ENCODE measurements at regions not wholly inside any gene's neighbourhood (a gene's known extent, or its start where the extent isn't known, plus 50 kb on each side); places are given as distances from the start of the nearest gene placed in this dataset.
A peak's percentile ranks its signal among the peaks of the same experiment; 100 is the strongest.
"Not testable (repeated sequence)": the region's sequence is repeated elsewhere in the genome, so short reads cannot be mapped to it uniquely, and the experiment has no call there.

DNA sequence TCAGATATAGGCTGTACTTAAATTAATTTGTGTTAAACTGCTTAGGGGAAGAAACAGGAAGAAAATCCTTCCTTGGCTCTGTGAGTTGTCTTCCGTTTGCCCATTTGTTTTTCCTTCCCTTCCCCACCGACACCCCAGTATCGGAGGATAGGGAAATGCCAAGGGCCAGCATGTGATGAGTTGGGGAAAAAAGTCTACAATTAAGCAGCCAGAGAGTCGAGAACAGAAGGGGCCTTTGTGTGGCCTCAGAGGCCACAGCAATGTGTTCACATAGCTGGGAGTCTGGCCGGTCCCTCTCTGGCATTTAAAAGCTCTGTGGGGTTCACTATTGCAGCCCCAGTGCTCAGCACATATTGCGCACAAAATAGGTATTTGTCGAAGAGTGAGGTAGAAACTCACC, 489.3 kb downstream of the MATN1 start:
- Mint-ChIP-seq H3K27ac (no peak overlapping the region), H3K9me3 (no peaks in the 10 kb centered on the region), H3K36me3 (ENCODE audit: insufficient read depth) (no peaks in the 10 kb centered on the region), H3K27me3 (peaks cover 23 to 26% of the 10 kb centered on the region in 2 donors), H3K4me3 (no peak overlapping the region), H3K4me1 (ENCODE audit: low read depth in 2 of 2) (no peaks in the 10 kb centered on the region)
- ATAC-seq (replicated peaks), result no peak
- no peak for DNase-seq

DNA sequence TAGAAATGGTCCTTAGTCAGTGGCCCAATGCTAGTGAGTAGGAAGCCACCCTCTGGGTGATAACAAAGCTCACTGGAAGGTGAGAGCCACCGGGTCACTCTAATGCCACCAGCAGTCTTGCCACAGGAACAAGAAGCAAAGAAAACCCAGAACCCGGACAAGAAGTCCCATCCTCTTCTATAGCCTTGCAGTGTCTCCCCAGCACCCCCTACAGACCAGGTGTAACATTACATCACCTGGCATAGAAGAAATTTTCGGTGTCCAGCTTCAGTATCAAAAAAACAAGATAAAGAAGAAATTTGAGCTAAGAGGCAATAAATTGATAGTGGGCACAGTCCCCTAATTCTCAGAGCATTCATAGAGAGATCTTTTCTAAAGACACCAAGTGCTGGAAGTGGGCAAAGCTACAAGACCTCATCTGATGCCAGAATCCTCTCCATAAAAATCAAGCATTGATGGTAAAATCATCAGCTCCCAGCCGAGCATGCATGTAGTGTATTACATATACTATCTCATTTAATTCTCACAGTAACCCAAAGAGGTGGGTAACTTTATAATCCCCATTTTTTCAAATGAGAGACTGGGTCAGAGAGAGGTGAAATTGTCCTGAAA, 491.0 kb downstream of the MATN1 start:
- H3K4me1 Mint-ChIP-seq (ENCODE audit: low read depth in 2 of 2), result peaks cover 0 to 3% of the 10 kb centered on the region in 2 donors
- H3K27ac Mint-ChIP-seq, result no peak overlapping the region
- DNase-seq (peak; percentile 12 to 38 (median 29)), ATAC-seq (replicated peaks) (no peak)
- peaks cover 25 to 32% of the 10 kb centered on the region in 2 donors for H3K27me3 Mint-ChIP-seq
- H3K9me3 Mint-ChIP-seq, result no peaks in the 10 kb centered on the region
- no peak overlapping the region for H3K4me3 Mint-ChIP-seq
- no peaks in the 10 kb centered on the region for H3K36me3 Mint-ChIP-seq (ENCODE audit: insufficient read depth)

- H3K27ac Mint-ChIP-seq, result no peak overlapping the region
Measured at GRCh38 chr1:30229960-30230359, 493.4 kb downstream of the MATN1 start.

DNA sequence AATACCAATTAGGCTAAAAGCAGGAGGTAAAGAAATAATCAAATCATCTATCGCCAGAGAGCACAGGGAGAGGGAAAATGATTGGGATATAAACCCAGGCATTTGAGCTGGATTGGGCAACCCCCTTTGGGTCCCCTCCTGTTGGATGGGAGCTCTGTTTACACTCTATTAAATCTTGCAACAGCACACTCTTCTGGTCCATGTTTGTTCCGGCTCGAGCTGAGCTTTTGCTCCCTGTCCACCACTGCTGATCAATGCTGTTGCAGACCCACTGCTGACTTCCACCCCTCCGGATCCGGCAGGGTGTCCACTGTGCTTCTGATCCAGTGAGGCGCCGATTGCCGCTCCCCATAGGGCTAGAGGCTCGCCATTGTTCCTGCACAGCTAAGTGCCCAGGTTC, 493.8 kb downstream of the MATN1 start:
- H3K9me3 Mint-ChIP-seq, result no peaks in the 10 kb centered on the region
- H3K36me3 Mint-ChIP-seq (ENCODE audit: insufficient read depth), result no peaks in the 10 kb centered on the region
- ATAC-seq (replicated peaks), result no peak
- H3K4me1 Mint-ChIP-seq (ENCODE audit: low read depth in 2 of 2), result peaks cover 0 to 3% of the 10 kb centered on the region in 2 donors
- H3K27ac Mint-ChIP-seq, result no peak overlapping the region
- H3K4me3 Mint-ChIP-seq, result no peak overlapping the region
- DNase-seq, result no peak
- peaks cover 36 to 49% of the 10 kb centered on the region in 2 donors for H3K27me3 Mint-ChIP-seq

More at GRCh38 chr1:30229960-30230359, 493.4 kb downstream of the MATN1 start:
- Mint-ChIP-seq H3K36me3 (ENCODE audit: insufficient read depth) (no peaks in the 10 kb centered on the region), H3K4me1 (ENCODE audit: low read depth in 2 of 2) (peaks cover 0 to 3% of the 10 kb centered on the region in 2 donors), H3K4me3 (no peak overlapping the region), H3K27me3 (peaks cover 32 to 45% of the 10 kb centered on the region in 2 donors), H3K9me3 (no peaks in the 10 kb centered on the region)
- no peak for DNase-seq
- no peak for ATAC-seq (replicated peaks)

DNA sequence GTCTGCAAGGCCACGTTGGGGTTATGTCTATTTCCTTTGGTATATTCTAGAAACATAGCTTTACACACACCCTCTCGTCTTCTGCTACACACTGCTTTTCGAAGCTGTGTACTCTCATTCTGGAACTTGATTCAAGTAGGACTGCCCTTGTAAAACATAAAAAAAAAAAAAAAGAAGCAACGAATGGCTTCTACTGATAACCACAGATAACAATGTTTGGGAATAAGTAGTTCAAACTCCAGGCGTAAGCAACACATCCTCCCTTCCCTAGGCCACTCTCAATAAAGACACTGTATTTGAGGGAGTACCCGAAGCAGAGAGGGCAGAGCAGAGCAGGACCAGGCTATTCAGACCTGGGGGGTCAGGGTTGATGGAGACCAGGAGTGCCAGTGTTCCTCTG, 496.7 kb downstream of the MATN1 start:
- Mint-ChIP-seq H3K4me1 (ENCODE audit: low read depth in 2 of 2) (peaks cover 0 to 3% of the 10 kb centered on the region in 2 donors), H3K27me3 (peaks cover 37 to 39% of the 10 kb centered on the region in 2 donors), H3K27ac (no peak overlapping the region), H3K36me3 (ENCODE audit: insufficient read depth) (no peaks in the 10 kb centered on the region), H3K9me3 (no peaks in the 10 kb centered on the region), H3K4me3 (no peak overlapping the region)
- ATAC-seq (replicated peaks) (no peak), DNase-seq (no peak)

DNA sequence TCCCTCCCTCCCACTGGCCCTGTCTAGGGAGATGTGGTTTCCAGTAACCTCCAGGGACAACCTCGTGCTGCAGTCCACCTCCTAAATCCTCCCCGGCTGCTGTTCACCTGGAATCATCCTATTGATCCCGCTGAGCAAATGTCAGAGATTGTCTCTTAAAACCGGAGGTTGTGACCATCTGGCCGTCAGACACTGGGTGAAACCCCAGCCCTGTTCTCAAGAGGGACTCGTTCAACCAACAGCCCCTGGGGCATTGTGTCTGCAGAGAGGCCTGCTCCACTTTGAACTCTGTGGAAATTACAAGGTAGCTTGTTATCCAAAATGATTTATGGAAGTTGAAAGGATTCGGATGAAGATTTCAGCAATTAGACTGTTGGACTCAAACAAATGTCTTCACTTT, 498.0 kb downstream of the MATN1 start:
- DNase-seq (no peak), ATAC-seq (replicated peaks) (no peak)
- peaks cover 0 to 3% of the 10 kb centered on the region in 2 donors for H3K4me1 Mint-ChIP-seq (ENCODE audit: low read depth in 2 of 2)
- H3K36me3 Mint-ChIP-seq (ENCODE audit: insufficient read depth), result no peaks in the 10 kb centered on the region
- no peak overlapping the region for H3K4me3 Mint-ChIP-seq
- H3K27ac Mint-ChIP-seq, result no peak overlapping the region
- H3K27me3 Mint-ChIP-seq, result peaks cover 31 to 42% of the 10 kb centered on the region in 2 donors
- H3K9me3 Mint-ChIP-seq, result no peaks in the 10 kb centered on the region

DNA sequence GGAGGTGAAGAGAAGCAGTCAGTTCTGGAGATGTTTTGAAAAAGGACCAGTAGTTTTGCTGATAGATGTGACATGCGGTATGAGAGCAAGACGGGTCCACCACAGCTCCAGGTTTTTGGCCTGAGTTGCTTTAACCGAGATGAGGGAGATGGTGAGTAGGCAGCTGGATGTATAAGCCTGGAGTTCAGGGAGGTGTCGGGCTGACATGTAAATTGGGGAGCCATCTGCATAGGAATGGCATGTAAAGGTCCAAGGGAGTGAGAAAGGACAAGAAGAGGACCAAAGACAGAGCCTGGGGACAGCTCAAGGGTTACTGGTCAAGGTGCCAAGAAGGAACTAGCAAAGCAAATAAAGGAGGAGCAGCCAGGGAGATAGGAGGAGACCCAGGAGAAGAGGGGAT, 503.7 kb downstream of the MATN1 start:
- no peak overlapping the region for H3K4me3 Mint-ChIP-seq
- ATAC-seq (replicated peaks), result no peak
- no peaks in the 10 kb centered on the region for H3K4me1 Mint-ChIP-seq (ENCODE audit: low read depth in 2 of 2)
- no peaks in the 10 kb centered on the region for H3K9me3 Mint-ChIP-seq
- H3K27me3 Mint-ChIP-seq, result peaks cover 18 to 29% of the 10 kb centered on the region in 2 donors
- H3K27ac Mint-ChIP-seq, result peak overlapping the region in 1 of 2 donors; percentile 5
- no peaks in the 10 kb centered on the region for H3K36me3 Mint-ChIP-seq (ENCODE audit: insufficient read depth)
- no peak for DNase-seq

- no peak for ATAC-seq (replicated peaks)
- H3K4me1 Mint-ChIP-seq (ENCODE audit: low read depth in 2 of 2), result no peaks in the 10 kb centered on the region
Measured at GRCh38 chr1:30218438-30218837, 504.9 kb downstream of the MATN1 start.

GRCh38 chr1:30216602-30217001, 506.8 kb downstream of the MATN1 start:
- Mint-ChIP-seq H3K27me3 (peaks cover 19 to 44% of the 10 kb centered on the region in 2 donors), H3K9me3 (no peaks in the 10 kb centered on the region), H3K4me1 (ENCODE audit: low read depth in 2 of 2) (no peaks in the 10 kb centered on the region), H3K27ac (no peak overlapping the region), H3K36me3 (ENCODE audit: insufficient read depth) (no peaks in the 10 kb centered on the region), H3K4me3 (no peak overlapping the region)
- no peak for DNase-seq
- ATAC-seq (replicated peaks), result no peak

More at GRCh38 chr1:30218438-30218837, 504.9 kb downstream of the MATN1 start:
- DNase-seq, result no peak
- Mint-ChIP-seq H3K27me3 (peaks cover 19 to 34% of the 10 kb centered on the region in 2 donors), H3K36me3 (ENCODE audit: insufficient read depth) (no peaks in the 10 kb centered on the region), H3K27ac (no peak overlapping the region), H3K4me3 (no peak overlapping the region), H3K9me3 (no peaks in the 10 kb centered on the region)

- ATAC-seq (replicated peaks), result no peak
- H3K27me3 Mint-ChIP-seq, result peaks cover 10 to 31% of the 10 kb centered on the region in 2 donors
- H3K9me3 Mint-ChIP-seq, result no peaks in the 10 kb centered on the region
Measured at GRCh38 chr1:30213936-30214335, 509.4 kb downstream of the MATN1 start.

DNA sequence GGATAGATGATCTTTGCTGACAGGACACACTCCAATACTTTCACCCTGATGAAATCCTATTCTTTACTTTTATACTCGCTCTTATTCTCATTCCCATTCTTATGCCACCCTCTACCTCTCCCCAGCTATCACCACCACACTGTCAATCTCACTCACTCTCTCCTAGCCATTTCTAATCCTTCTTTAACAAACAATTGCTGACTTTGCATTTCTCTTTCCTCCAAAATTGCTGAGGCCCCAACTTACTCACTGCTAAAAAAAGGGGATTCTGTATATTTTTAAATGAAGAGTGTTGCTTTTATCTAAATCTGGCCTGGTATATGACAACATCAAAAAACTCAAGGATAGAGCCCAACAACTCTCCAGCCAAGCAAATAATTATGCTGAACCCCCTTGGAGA, 515.4 kb downstream of the MATN1 start:
- not testable (repeated sequence) for ATAC-seq (replicated peaks); H3K4me1 Mint-ChIP-seq (ENCODE audit: low read depth in 2 of 2); DNase-seq; H3K9me3 Mint-ChIP-seq; H3K27ac Mint-ChIP-seq; H3K4me3 Mint-ChIP-seq; H3K36me3 Mint-ChIP-seq (ENCODE audit: insufficient read depth)
- H3K27me3 Mint-ChIP-seq, result peaks cover 0 to 16% of the 10 kb centered on the region in 2 donors

More at GRCh38 chr1:30213936-30214335, 509.4 kb downstream of the MATN1 start:
- no peak for DNase-seq
- H3K4me1 Mint-ChIP-seq (ENCODE audit: low read depth in 2 of 2), result no peaks in the 10 kb centered on the region
- no peak overlapping the region for H3K27ac Mint-ChIP-seq
- H3K4me3 Mint-ChIP-seq, result no peak overlapping the region
- no peaks in the 10 kb centered on the region for H3K36me3 Mint-ChIP-seq (ENCODE audit: insufficient read depth)

DNA sequence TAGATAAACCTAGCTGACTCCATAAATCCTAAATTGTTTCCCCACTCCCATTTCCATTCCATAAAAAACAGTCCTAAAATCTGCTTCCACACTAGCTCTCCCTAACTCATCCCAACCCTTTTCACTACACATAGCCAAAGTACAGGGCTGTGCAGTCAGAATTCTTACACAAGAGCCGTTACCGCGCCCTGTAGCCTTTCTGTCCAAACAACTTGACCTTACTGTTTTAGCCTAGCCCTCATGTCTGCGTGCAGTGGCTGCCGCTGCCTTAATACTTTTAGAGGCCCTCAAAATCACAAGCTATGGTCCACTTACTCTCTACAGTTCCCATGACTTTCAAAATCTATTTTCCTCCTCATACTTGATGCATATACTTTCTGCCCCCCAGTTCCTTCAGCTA, 516.8 kb downstream of the MATN1 start:
- H3K9me3 Mint-ChIP-seq; H3K4me1 Mint-ChIP-seq (ENCODE audit: low read depth in 2 of 2); DNase-seq; H3K36me3 Mint-ChIP-seq (ENCODE audit: insufficient read depth); H3K27ac Mint-ChIP-seq; H3K4me3 Mint-ChIP-seq; ATAC-seq (replicated peaks): not testable (repeated sequence)
- H3K27me3 Mint-ChIP-seq, result peaks cover 0 to 11% of the 10 kb centered on the region in 2 donors

GRCh38 chr1:30204916-30205315, 518.5 kb downstream of the MATN1 start:
- not testable (repeated sequence) for ATAC-seq (replicated peaks); H3K27me3 Mint-ChIP-seq; H3K9me3 Mint-ChIP-seq; H3K4me1 Mint-ChIP-seq (ENCODE audit: low read depth in 2 of 2); H3K36me3 Mint-ChIP-seq (ENCODE audit: insufficient read depth); H3K4me3 Mint-ChIP-seq; H3K27ac Mint-ChIP-seq; DNase-seq

GRCh38 chr1:30201015-30201414, 522.4 kb downstream of the MATN1 start:
- Mint-ChIP-seq H3K4me1 (ENCODE audit: low read depth in 2 of 2) (peaks cover 7% of the 10 kb centered on the region in 2 donors), H3K27me3 (peaks cover 0 to 14% of the 10 kb centered on the region in 2 donors), H3K36me3 (ENCODE audit: insufficient read depth) (peaks cover 3% of the 10 kb centered on the region), H3K9me3 (no peaks in the 10 kb centered on the region), H3K27ac (no peak overlapping the region), H3K4me3 (no peak overlapping the region)
- DNase-seq (no peak), ATAC-seq (replicated peaks) (no peak)
